ENCODE measurements at regions not wholly inside any gene's neighbourhood (a gene's known extent, or its start where the extent isn't known, plus 50 kb on each side); places are given as distances from the start of the nearest gene placed in this dataset.

GRCh38 chr1:83765125-83765524, 233.8 kb downstream of the TTLL7 start:
- H3K27ac Mint-ChIP-seq = no peak overlapping the region
- H3F3A ChIP-seq (ENCODE audit: low read depth) = peaks cover 25% of the 10 kb centered on the region
- DNase-seq (ENCODE audit: low spot score) = no peak
- H3K9me3 ChIP-seq (ENCODE audit: low read depth) = no peaks in the 10 kb centered on the region
- H3K4me3 Mint-ChIP-seq = no peak overlapping the region
- no peaks in the 10 kb centered on the region for H3K79me2 ChIP-seq (ENCODE audit: low read depth)
- H4K20me1 ChIP-seq (ENCODE audit: low read depth) = no peaks in the 10 kb centered on the region
- H3K27ac ChIP-seq = no peak overlapping the region
- H3K9me3 Mint-ChIP-seq = no peaks in the 10 kb centered on the region
- no peaks in the 10 kb centered on the region for H3K27me3 Mint-ChIP-seq (ENCODE audit: insufficient read depth, low read depth)
- H3K4me1 ChIP-seq = peaks cover 60% of the 10 kb centered on the region
- H3K27me3 ChIP-seq = no peaks in the 10 kb centered on the region
- TF ChIP-seq EZH2 (IDR thresholded peaks at IDR 0.05) (no peak), CTCF (IDR thresholded peaks at IDR 0.05) (no peak), EZH2phosphoT487 (IDR thresholded peaks at IDR 0.05) (no peak)
- peak overlapping the region; percentile 46 for H2AFZ ChIP-seq (replicated peaks)
- H3K36me3 ChIP-seq = no peaks in the 10 kb centered on the region
- H3K36me3 Mint-ChIP-seq = no peaks in the 10 kb centered on the region
- peaks cover 58% of the 10 kb centered on the region for H3K4me1 Mint-ChIP-seq
- H3K9ac ChIP-seq = no peak overlapping the region
- no peak overlapping the region for H3K4me3 ChIP-seq
- no peak overlapping the region for H3K4me2 ChIP-seq

GRCh38 chr1:83764209-83764608, 234.7 kb downstream of the TTLL7 start:
- no peaks in the 10 kb centered on the region for H3K9me3 Mint-ChIP-seq
- H3K36me3 Mint-ChIP-seq = no peaks in the 10 kb centered on the region

GRCh38 chr1:83763361-83764095, 235.4 kb downstream of the TTLL7 start:
- H3K36me3 Mint-ChIP-seq = no peaks in the 10 kb centered on the region
- Histone ChIP-seq H3K4me1 (peaks cover 67% of the 10 kb centered on the region), H4K20me1 (ENCODE audit: low read depth) (no peaks in the 10 kb centered on the region), H3K79me2 (ENCODE audit: low read depth) (no peaks in the 10 kb centered on the region), H3K9me3 (ENCODE audit: low read depth) (no peaks in the 10 kb centered on the region), H3K27me3 (no peaks in the 10 kb centered on the region), H3K27ac (no peak overlapping the region), H3K4me2 (peak overlapping the region; percentile 15), H3F3A (ENCODE audit: low read depth) (peaks cover 25% of the 10 kb centered on the region), H2AFZ (replicated peaks) (no peak overlapping the region), H3K4me3 (no peak overlapping the region), H3K36me3 (no peaks in the 10 kb centered on the region), H3K9ac (no peak overlapping the region)
- no peak overlapping the region for H3K27ac Mint-ChIP-seq
- H3K4me1 Mint-ChIP-seq = peaks cover 61% of the 10 kb centered on the region
- H3K9me3 Mint-ChIP-seq = no peaks in the 10 kb centered on the region
- DNase-seq (ENCODE audit: low spot score) = no peak
- no peaks in the 10 kb centered on the region for H3K27me3 Mint-ChIP-seq (ENCODE audit: insufficient read depth, low read depth)
- no peak overlapping the region for H3K4me3 Mint-ChIP-seq
- TF ChIP-seq EZH2phosphoT487 (IDR thresholded peaks at IDR 0.05) = no peak
- no peak for TF ChIP-seq EZH2 (IDR thresholded peaks at IDR 0.05)
- no peak for TF ChIP-seq CTCF (IDR thresholded peaks at IDR 0.05)

More at GRCh38 chr1:83764209-83764608, 234.7 kb downstream of the TTLL7 start:
- peaks cover 58% of the 10 kb centered on the region for H3K4me1 Mint-ChIP-seq
- H3K4me2 ChIP-seq = peak overlapping the region; percentile 15
- H3K27ac Mint-ChIP-seq = peak overlapping the region; percentile 55
- H3K36me3 ChIP-seq = no peaks in the 10 kb centered on the region
- DNase-seq (ENCODE audit: low spot score) = no peak
- H3K27me3 Mint-ChIP-seq (ENCODE audit: insufficient read depth, low read depth) = no peaks in the 10 kb centered on the region
- H3K4me3 Mint-ChIP-seq = no peak overlapping the region
- H3F3A ChIP-seq (ENCODE audit: low read depth) = peaks cover 25% of the 10 kb centered on the region
- no peaks in the 10 kb centered on the region for H3K27me3 ChIP-seq
- no peaks in the 10 kb centered on the region for H4K20me1 ChIP-seq (ENCODE audit: low read depth)
- TF ChIP-seq EZH2 (IDR thresholded peaks at IDR 0.05) (no peak), EZH2phosphoT487 (IDR thresholded peaks at IDR 0.05) (no peak), CTCF (IDR thresholded peaks at IDR 0.05) (no peak)
- H3K4me1 ChIP-seq = peaks cover 64% of the 10 kb centered on the region
- no peak overlapping the region for H3K27ac ChIP-seq
- H3K9me3 ChIP-seq (ENCODE audit: low read depth) = no peaks in the 10 kb centered on the region
- no peaks in the 10 kb centered on the region for H3K79me2 ChIP-seq (ENCODE audit: low read depth)
- H2AFZ ChIP-seq (replicated peaks) = no peak overlapping the region
- H3K9ac ChIP-seq = no peak overlapping the region
- no peak overlapping the region for H3K4me3 ChIP-seq
